A673 (cell line): ENCODE measurements at regions not wholly inside any gene's neighbourhood (a gene's known extent, or its start where the extent isn't known, plus 50 kb on each side); places are given as distances from the start of the nearest gene placed in this dataset.

Experiments used
- CTCF ChIP-seq: fragments of 300-800, 200-600 bp; sonication (generic); conservative IDR thresholded peaks from 2 replicates; pipeline ENCODE4 v1.5.1; 2017; ENCODE audit warnings: low read depth, mild to moderate bottlenecking, antibody characterized with exemption, low read length, moderate library complexity, mixed read lengths
- EZH2 ChIP-seq: fragments of 200-600 bp; sonication (generic); IDR thresholded peaks from 2 replicates; pipeline ENCODE4 v1.6.1; 2017; ENCODE audit warnings: borderline replicate concordance, low read depth, mild to moderate bottlenecking, mixed read lengths, antibody characterized with exemption, low read length; ENCODE audit not compliant: poor library complexity, severe bottlenecking

- TF ChIP-seq CTCF (no peak), EZH2 (no peak)
Observed at GRCh38 chr6:121776054-121776453, 340.6 kb downstream of the GJA1 start.
